ENCODE measurements at regions not wholly inside any gene's neighbourhood (a gene's known extent, or its start where the extent isn't known, plus 50 kb on each side); places are given as distances from the start of the nearest gene placed in this dataset.

GRCh38 chr5:110265162-110265561 is 461.3 kb downstream of the TMEM232 start:
- CTCF ChIA-PET = no interaction called here
- FAIRE-seq = no peak
- WGBS (ENCODE audit: missing lambda C conversion rate) = 4% methylated on average over 2 of the region's 2 CpGs
- no peaks in the 10 kb centered on the region for H3K4me1 ChIP-seq
- H3K4me3 ChIP-seq = no peak overlapping the region
- no peak for ATAC-seq
- H3K27ac ChIP-seq = no peak overlapping the region
- POLR2A ChIA-PET = no interaction called here
- no peak for TF ChIP-seq HEYL (CRISPR knock-in tag; IDR thresholded peaks at IDR 0.05)
- TF ChIP-seq MAX (IDR thresholded peaks at IDR 0.05) = no peak
- TF ChIP-seq ZNF302 (CRISPR knock-in tag; IDR thresholded peaks at IDR 0.05) = no peak
- no peak for TF ChIP-seq HMGXB4 (CRISPR knock-in tag; IDR thresholded peaks at IDR 0.05; ENCODE audit: borderline replicate concordance)
- no peak for TF ChIP-seq ZFP36 (IDR thresholded peaks at IDR 0.05; ENCODE audit: borderline replicate concordance, partially characterized antibody)
- TF ChIP-seq EHF (CRISPR knock-in tag; IDR thresholded peaks at IDR 0.05) = no peak
- no peak for TF ChIP-seq POLR2A (IDR thresholded peaks at IDR 0.05; ENCODE audit: low read length)
- no peak for TF ChIP-seq JUN (IDR thresholded peaks at IDR 0.05)
- TF ChIP-seq RAD21 (conservative IDR thresholded peaks at IDR 0.05 in 1 of 2, IDR thresholded peaks at IDR 0.05 in 1 of 2) = no peak
- TF ChIP-seq ATOH8 (CRISPR knock-in tag; IDR thresholded peaks at IDR 0.05; ENCODE audit: low read depth) = no peak
- no peak for TF ChIP-seq MAZ (IDR thresholded peaks at IDR 0.05; ENCODE audit: borderline replicate concordance, low read depth, low read length)
- TF ChIP-seq ESRRA (IDR thresholded peaks at IDR 0.05; ENCODE audit: borderline replicate concordance, low read length) = no peak
- H3K4me2 ChIP-seq = no peak overlapping the region
- DNase-seq (ENCODE audit: low read depth in 1 of 2, low spot score in 1 of 2) = no peak
- H3K9me3 ChIP-seq = no peaks in the 10 kb centered on the region

GRCh38 chr5:110267714-110268113 is 458.8 kb downstream of the TMEM232 start:
- CTCF ChIA-PET = interaction anchor here (0.6 kb wide), 1 partner anchor 1465 kb away, joined by 3 read pairs; no protein-coding TSS in a partner anchor
- FAIRE-seq (no peak), DNase-seq (ENCODE audit: low read depth in 1 of 2, low spot score in 1 of 2) (no peak), ATAC-seq (no peak)
- 38% methylated on average over 9 of the region's 9 CpGs for WGBS (ENCODE audit: missing lambda C conversion rate)
- POLR2A ChIA-PET = no interaction called here
- H3K4me3 ChIP-seq = no peak overlapping the region
- no peak overlapping the region for H3K27ac ChIP-seq
- no peak for TF ChIP-seq KDM5A (IDR thresholded peaks at IDR 0.05)
- no peak for TF ChIP-seq HMGXB4 (CRISPR knock-in tag; IDR thresholded peaks at IDR 0.05; ENCODE audit: borderline replicate concordance)
- no peak for TF ChIP-seq TFCP2L1 (CRISPR knock-in tag; IDR thresholded peaks at IDR 0.05)
- TF ChIP-seq PBX3 (IDR thresholded peaks at IDR 0.05) = no peak
- TF ChIP-seq MAZ (IDR thresholded peaks at IDR 0.05; ENCODE audit: borderline replicate concordance, low read depth, low read length) = no peak
- TF ChIP-seq MYC (IDR thresholded peaks at IDR 0.05; ENCODE audit: borderline replicate concordance, low read length) = no peak
- no peak for TF ChIP-seq BHLHE40 (IDR thresholded peaks at IDR 0.05; ENCODE audit: low read depth, low read length)
- no peak for TF ChIP-seq FOSL2 (IDR thresholded peaks at IDR 0.05)
- TF ChIP-seq FOSL2 (CRISPR knock-in tag; IDR thresholded peaks at IDR 0.05) = no peak
- no peak for TF ChIP-seq FOXS1 (CRISPR knock-in tag; IDR thresholded peaks at IDR 0.05)
- TF ChIP-seq RNF2 (IDR thresholded peaks at IDR 0.05; ENCODE audit: borderline replicate concordance, low read depth) = no peak
- TF ChIP-seq CTCF (IDR thresholded peaks at IDR 0.05) = no peak
- no peak for TF ChIP-seq EHF (CRISPR knock-in tag; IDR thresholded peaks at IDR 0.05)
- TF ChIP-seq NR3C1 (IDR thresholded peaks at IDR 0.05) = no peak
- no peak for TF ChIP-seq ATOH8 (CRISPR knock-in tag; IDR thresholded peaks at IDR 0.05; ENCODE audit: low read depth)
- no peak for TF ChIP-seq CBX2 (IDR thresholded peaks at IDR 0.05; ENCODE audit: borderline replicate concordance, low read depth)
- no peaks in the 10 kb centered on the region for H3K4me1 ChIP-seq
- H3K9me3 ChIP-seq = no peaks in the 10 kb centered on the region
- H3K4me2 ChIP-seq = no peak overlapping the region
